MCF 10A (cell line): ENCODE measurements at regions not wholly inside any gene's neighbourhood (a gene's known extent, or its start where the extent isn't known, plus 50 kb on each side); places are given as distances from the start of the nearest gene placed in this dataset.
A peak's percentile ranks its signal among the peaks of the same experiment; 100 is the strongest.

Experiments used
- BruUV-seq: library from RNA; stranded (reverse); fragments of 400-500 nt; replicated peaks from 2 replicates; lab custom pipeline; 2021; lab: Mats Ljungman, UMichigan
- CTCF ChIA-PET: fragments of 300-600 bp; sonication (Branson Sonifier 250); formaldehyde crosslinking; extraction: SDS; loops from one replicate; lab custom pipeline; 2021; ENCODE audit warnings: antibody characterized with exemption, inconsistent platforms; lab: Yijun Ruan, JAX
- POLR2A ChIA-PET: fragments of 300-600, 350-650 bp; sonication (Branson Sonifier 250); formaldehyde crosslinking; extraction: SDS; loops from one replicate; lab custom pipeline; 2020; ENCODE audit warnings: antibody characterized with exemption, inconsistent platforms; lab: Yijun Ruan, JAX
- DNase-seq: peaks from one replicate; pipeline ENCODE4 v3.0.0-alpha.2; 2018; ENCODE audit not compliant: unreplicated experiment
- H3K27ac Mint-ChIP-seq: one replicate; pipeline ENCODE4 v1.8.0; 2022; ENCODE audit warnings: mild to moderate bottlenecking, low read depth, mixed read lengths; ENCODE audit not compliant: unreplicated experiment
- H3K27me3 Mint-ChIP-seq: one replicate; pipeline ENCODE4 v1.8.0; 2022; ENCODE audit warnings: mixed read lengths; ENCODE audit not compliant: insufficient read depth, unreplicated experiment
- H3K36me3 Mint-ChIP-seq: one replicate; pipeline ENCODE4 v1.8.0; 2022; ENCODE audit warnings: mild to moderate bottlenecking, moderate library complexity, mixed read lengths; ENCODE audit not compliant: insufficient read depth, unreplicated experiment
- H3K4me1 Mint-ChIP-seq: one replicate; pipeline ENCODE4 v1.8.0; 2022; ENCODE audit warnings: mixed read lengths; ENCODE audit not compliant: insufficient read depth, unreplicated experiment
- H3K4me3 Mint-ChIP-seq: one replicate; pipeline ENCODE4 v1.8.0; 2022; ENCODE audit warnings: mild to moderate bottlenecking, moderate library complexity, mixed read lengths; ENCODE audit not compliant: unreplicated experiment
- H3K9me3 Mint-ChIP-seq: one replicate; pipeline ENCODE4 v1.8.0; 2022; ENCODE audit warnings: mixed read lengths; ENCODE audit not compliant: unreplicated experiment
- intact Hi-C: fragments of 100-400 bp; cut with micrococcal nuclease; formaldehyde crosslinking; loops from 2 replicates; pipeline ENCODE4 v1.14.1; 2022
- TF ChIP-seq, protein P1 (sequence below): fragments of 200-600 bp; IDR thresholded peaks from one replicate; pipeline ENCODE4 v1.8.0; 2022; ENCODE audit warnings: antibody characterized with exemption, mild to moderate bottlenecking; ENCODE audit not compliant: unreplicated experiment

- Mint-ChIP-seq H3K27me3 (no peaks in the 10 kb centered on the region), H3K4me3 (no peak overlapping the region), H3K27ac (no peak overlapping the region), H3K4me1 (peaks cover 5% of the 10 kb centered on the region), H3K36me3 (no peaks in the 10 kb centered on the region), H3K9me3 (no peaks in the 10 kb centered on the region)
- TF ChIP-seq, protein P1, sequence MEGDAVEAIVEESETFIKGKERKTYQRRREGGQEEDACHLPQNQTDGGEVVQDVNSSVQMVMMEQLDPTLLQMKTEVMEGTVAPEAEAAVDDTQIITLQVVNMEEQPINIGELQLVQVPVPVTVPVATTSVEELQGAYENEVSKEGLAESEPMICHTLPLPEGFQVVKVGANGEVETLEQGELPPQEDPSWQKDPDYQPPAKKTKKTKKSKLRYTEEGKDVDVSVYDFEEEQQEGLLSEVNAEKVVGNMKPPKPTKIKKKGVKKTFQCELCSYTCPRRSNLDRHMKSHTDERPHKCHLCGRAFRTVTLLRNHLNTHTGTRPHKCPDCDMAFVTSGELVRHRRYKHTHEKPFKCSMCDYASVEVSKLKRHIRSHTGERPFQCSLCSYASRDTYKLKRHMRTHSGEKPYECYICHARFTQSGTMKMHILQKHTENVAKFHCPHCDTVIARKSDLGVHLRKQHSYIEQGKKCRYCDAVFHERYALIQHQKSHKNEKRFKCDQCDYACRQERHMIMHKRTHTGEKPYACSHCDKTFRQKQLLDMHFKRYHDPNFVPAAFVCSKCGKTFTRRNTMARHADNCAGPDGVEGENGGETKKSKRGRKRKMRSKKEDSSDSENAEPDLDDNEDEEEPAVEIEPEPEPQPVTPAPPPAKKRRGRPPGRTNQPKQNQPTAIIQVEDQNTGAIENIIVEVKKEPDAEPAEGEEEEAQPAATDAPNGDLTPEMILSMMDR, result no peak
- CTCF ChIA-PET, result no interaction called here
- POLR2A ChIA-PET, result no interaction called here
- intact Hi-C loops, result no loop called here
- BruUV-seq, result no TSS peak
- no peak for DNase-seq
These were observed 84.7 kb upstream of the KCNK12 start for GRCh38 chr2:47655563-47655880.

DNA sequence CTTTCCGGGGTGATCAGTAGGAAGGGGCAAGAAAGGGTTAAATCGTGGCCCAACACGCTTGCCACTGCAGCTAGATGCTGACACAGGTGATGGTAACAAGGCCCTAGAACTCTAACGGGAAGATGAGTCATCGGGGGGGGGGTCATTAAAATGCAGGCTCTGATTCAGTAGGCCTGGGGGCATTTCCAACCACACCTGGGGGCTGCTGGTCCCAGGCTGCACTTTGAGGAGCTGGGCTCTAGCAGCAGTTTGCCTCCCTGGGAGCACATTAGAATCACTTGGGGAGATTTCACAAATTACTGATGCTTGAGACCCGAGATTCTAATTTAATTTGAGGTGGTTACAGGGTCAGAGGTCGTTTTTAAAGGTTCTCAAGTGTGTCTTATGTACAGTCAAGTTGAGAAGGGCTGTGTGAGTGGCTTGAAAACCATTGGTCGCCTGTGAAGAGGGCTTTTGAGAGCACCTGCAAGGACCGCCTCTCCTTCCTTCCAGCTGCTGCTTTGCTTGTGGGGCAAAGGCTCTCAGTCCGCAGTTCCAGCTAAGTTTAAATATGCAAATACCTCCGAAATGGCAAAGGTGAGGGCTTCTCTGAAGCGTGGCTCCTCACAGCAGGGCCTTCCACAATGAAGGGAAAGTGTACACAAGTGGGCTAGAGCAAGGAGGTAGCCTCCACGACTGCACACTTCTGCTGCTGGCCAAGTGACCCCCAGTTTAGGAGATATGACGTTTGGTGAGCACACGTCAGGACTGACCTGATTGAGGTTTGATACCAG, 84.2 kb upstream of the KCNK12 start:
- ChIA-PET POLR2A (interaction anchor here (0.6 kb wide), 1 partner anchor 793 kb away, joined by 3 read pairs; no protein-coding TSS in a partner anchor), CTCF (interaction anchor here (0.6 to 1.3 kb wide), 7 partner anchors 14 to 1147 kb away, joined by 3 to 5 read pairs (median 3); no protein-coding TSS in a partner anchor)
- DNase-seq, result peak; percentile 46
- Mint-ChIP-seq H3K4me1 (peaks cover 5% of the 10 kb centered on the region), H3K27me3 (no peaks in the 10 kb centered on the region), H3K9me3 (no peaks in the 10 kb centered on the region), H3K36me3 (no peaks in the 10 kb centered on the region), H3K4me3 (no peak overlapping the region), H3K27ac (no peak overlapping the region)
- intact Hi-C loops, result no loop called here
- BruUV-seq, result no TSS peak
- TF ChIP-seq, protein P1, result no peak

GRCh38 chr2:47653902-47654789, 83.4 kb upstream of the KCNK12 start:
- no peak overlapping the region for H3K27ac Mint-ChIP-seq
- H3K27me3 Mint-ChIP-seq, result no peaks in the 10 kb centered on the region
- TF ChIP-seq, protein P1, result no peak
- ChIA-PET POLR2A (interaction anchor here (0.6 kb wide), 1 partner anchor 794 kb away, joined by 3 read pairs; no protein-coding TSS in a partner anchor), CTCF (interaction anchor here (0.6 to 1.3 kb wide), 8 partner anchors 13 to 1146 kb away, joined by 3 to 5 read pairs (median 3); no protein-coding TSS in a partner anchor)
- DNase-seq, result peak; percentile 56
- peaks cover 5% of the 10 kb centered on the region for H3K4me1 Mint-ChIP-seq
- H3K4me3 Mint-ChIP-seq, result no peak overlapping the region
- H3K9me3 Mint-ChIP-seq, result no peaks in the 10 kb centered on the region
- no TSS peak for BruUV-seq
- intact Hi-C loops, result no loop called here
- no peaks in the 10 kb centered on the region for H3K36me3 Mint-ChIP-seq

DNA sequence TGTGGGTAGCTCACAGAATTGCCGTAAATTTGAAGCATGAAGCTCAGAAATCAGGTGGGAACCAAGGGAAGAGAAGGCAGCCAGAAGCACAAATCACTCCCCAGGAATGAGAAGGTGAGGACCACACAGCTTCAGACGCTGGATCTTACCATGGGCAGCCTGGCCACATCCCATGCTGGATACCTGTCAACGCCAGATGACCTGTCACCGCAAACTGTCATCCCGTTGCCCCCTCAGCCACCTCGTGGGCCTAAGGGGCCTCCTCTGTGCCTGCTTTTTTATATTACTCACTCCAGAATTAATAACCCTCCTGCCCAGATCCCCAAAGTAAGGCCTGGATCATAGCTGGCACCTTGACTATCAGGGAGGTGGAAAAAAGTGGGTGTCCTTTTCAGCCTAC, 82.3 kb upstream of the KCNK12 start:
- H3K9me3 Mint-ChIP-seq, result no peaks in the 10 kb centered on the region
- TF ChIP-seq, protein P1, result no peak
- peaks cover 5% of the 10 kb centered on the region for H3K4me1 Mint-ChIP-seq
- no peak for DNase-seq
- ChIA-PET POLR2A (no interaction called here), CTCF (interaction anchor here (0.6 kb wide), 1 partner anchor 128 kb away, joined by 3 read pairs; no protein-coding TSS in a partner anchor)
- intact Hi-C loops, result no loop called here
- H3K4me3 Mint-ChIP-seq, result no peak overlapping the region
- no peaks in the 10 kb centered on the region for H3K27me3 Mint-ChIP-seq
- H3K36me3 Mint-ChIP-seq, result no peaks in the 10 kb centered on the region
- H3K27ac Mint-ChIP-seq, result no peak overlapping the region
- no TSS peak for BruUV-seq
